Caco-2 (cell line): ENCODE measurements at regions not wholly inside any gene's neighbourhood (a gene's known extent, or its start where the extent isn't known, plus 50 kb on each side); places are given as distances from the start of the nearest gene placed in this dataset.
"Not testable (repeated sequence)": the region's sequence is repeated elsewhere in the genome, so short reads cannot be mapped to it uniquely, and the experiment has no call there.

Source experiments
- BruUV-seq: library from RNA; stranded (reverse); fragments of 400-500 nt; replicated peaks from 2 replicates; lab custom pipeline; 2021; lab: Mats Ljungman, UMichigan
- CTCF ChIA-PET: fragments of 300-600 bp; sonication (Branson Sonifier 250); formaldehyde crosslinking; loops from one replicate; lab custom pipeline; 2022; ENCODE audit warnings: antibody characterized with exemption; lab: Charles Lee
- POLR2A ChIA-PET: fragments of 300-600 bp; sonication (Branson Sonifier 250); formaldehyde crosslinking; loops from one replicate; lab custom pipeline; 2022; ENCODE audit warnings: antibody characterized with exemption; lab: Charles Lee
- DNase-seq, 2 experiments: peaks; one replicate each; pipeline versions ENCODE4 v3.0.0 to v3.0.0-alpha.2; 2020 to 2022
- H3K27me3 ChIP-seq: replicated peaks from 2 replicates; pipeline ENCODE4 v1.6.0; 2011; ENCODE audit warnings: low read length; ENCODE audit not compliant: control insufficient read depth, insufficient read depth
- H3K36me3 ChIP-seq: 2 replicates; pipeline ENCODE4 v1.5.1; 2011; ENCODE audit warnings: low read length; ENCODE audit not compliant: control insufficient read depth, insufficient read depth
- H3K4me1 ChIP-seq: fragments of 250-450 bp; sonication (Bioruptor Pico); 2 replicates; pipeline ENCODE4 v1.5.1; 2020; ENCODE audit warnings: mild to moderate bottlenecking
- H3K4me3 ChIP-seq: 2 replicates; pipeline ENCODE4 v1.5.1; 2011; ENCODE audit warnings: low read depth, mild to moderate bottlenecking, control low read depth, low read length
- H3K9me3 ChIP-seq: fragments of 250-450 bp; sonication (Bioruptor Pico); 2 replicates; pipeline ENCODE4 v1.5.1; 2020; ENCODE audit warnings: mild to moderate bottlenecking, moderate library complexity
- H3K27ac Mint-ChIP-seq: one replicate; pipeline ENCODE4 v1.8.0; 2022; ENCODE audit warnings: mixed read lengths; ENCODE audit not compliant: unreplicated experiment
- H3K27me3 Mint-ChIP-seq: one replicate; pipeline ENCODE4 v1.8.0; 2022; ENCODE audit warnings: mixed read lengths; ENCODE audit not compliant: insufficient read depth, unreplicated experiment
- H3K36me3 Mint-ChIP-seq: one replicate; pipeline ENCODE4 v1.8.0; 2022; ENCODE audit warnings: mild to moderate bottlenecking, mixed read lengths; ENCODE audit not compliant: insufficient read depth, unreplicated experiment
- H3K4me1 Mint-ChIP-seq: one replicate; pipeline ENCODE4 v1.8.0; 2022; ENCODE audit warnings: low read depth, mixed read lengths; ENCODE audit not compliant: unreplicated experiment
- H3K4me3 Mint-ChIP-seq: one replicate; pipeline ENCODE4 v1.8.0; 2022; ENCODE audit warnings: mild to moderate bottlenecking, moderate library complexity, mixed read lengths; ENCODE audit not compliant: unreplicated experiment
- H3K9me3 Mint-ChIP-seq: one replicate; pipeline ENCODE4 v1.8.0; 2022; ENCODE audit warnings: mixed read lengths; ENCODE audit not compliant: unreplicated experiment
- CTCF ChIP-seq, 2 experiments: fragments of 200-600 bp in 1 of 2; IDR thresholded peaks; 1 replicate in 1 of 2; 2 replicates in 1 of 2; pipeline versions ENCODE4 v1.5.1 to v1.8.0; 2011 to 2022; ENCODE audit warnings: antibody characterized with exemption in 1 of 2, control low read depth in 1 of 2, inconsistent platforms in 1 of 2, low read depth in 1 of 2, low read length in 1 of 2, mild to moderate bottlenecking in 1 of 2, moderate library complexity in 1 of 2; ENCODE audit not compliant: insufficient read depth in 1 of 2, severe bottlenecking in 1 of 2, unreplicated experiment in 1 of 2
- intact Hi-C: fragments of 100-400 bp; cut with micrococcal nuclease; formaldehyde crosslinking; loops from one replicate; pipeline ENCODE4 v1.10.0; 2022; ENCODE audit not compliant: unreplicated experiment

GRCh38 chr6:103715269-103715668 is 1144.5 kb downstream of the HACE1 start:
- ChIA-PET CTCF (no interaction called here), POLR2A (no interaction called here)
- H3K4me1 Mint-ChIP-seq, result no peaks in the 10 kb centered on the region
- no peak overlapping the region for H3K27ac Mint-ChIP-seq
- H3K9me3 Mint-ChIP-seq, result no peaks in the 10 kb centered on the region
- Histone ChIP-seq H3K4me3 (no peak overlapping the region), H3K4me1 (no peaks in the 10 kb centered on the region), H3K36me3 (no peaks in the 10 kb centered on the region), H3K9me3 (no peaks in the 10 kb centered on the region), H3K27me3 (no peaks in the 10 kb centered on the region)
- intact Hi-C loops, result no loop called here
- no peak for DNase-seq
- TF ChIP-seq CTCF (IDR thresholded peaks at IDR 0.05; ENCODE audit: insufficient read depth in 1 of 2, low read depth in 1 of 2, low read length in 1 of 2, severe bottlenecking in 1 of 2, unreplicated experiment in 1 of 2), result no peak
- H3K4me3 Mint-ChIP-seq, result no peak overlapping the region
- no TSS peak for BruUV-seq
- H3K27me3 Mint-ChIP-seq, result no peaks in the 10 kb centered on the region
- no peaks in the 10 kb centered on the region for H3K36me3 Mint-ChIP-seq

GRCh38 chr6:103709236-103709635 is 1150.5 kb downstream of the HACE1 start:
- DNase-seq, intact Hi-C loops, H3K27me3 Mint-ChIP-seq, H3K4me3 Mint-ChIP-seq, CTCF ChIA-PET, BruUV-seq, H3K27ac Mint-ChIP-seq, H3K4me1 ChIP-seq, H3K36me3 Mint-ChIP-seq, H3K27me3 ChIP-seq, H3K36me3 ChIP-seq, H3K4me3 ChIP-seq, H3K4me1 Mint-ChIP-seq, H3K9me3 Mint-ChIP-seq, POLR2A ChIA-PET, H3K9me3 ChIP-seq: not testable (repeated sequence)

GRCh38 chr6:103707596-103708325 is 1152.0 kb downstream of the HACE1 start:
- H3K4me1 ChIP-seq, result no peaks in the 10 kb centered on the region
- no TSS peak for BruUV-seq
- ChIA-PET POLR2A (no interaction called here), CTCF (no interaction called here)
- no peaks in the 10 kb centered on the region for H3K9me3 ChIP-seq
- Mint-ChIP-seq H3K4me3 (no peak overlapping the region), H3K36me3 (no peaks in the 10 kb centered on the region), H3K4me1 (no peaks in the 10 kb centered on the region), H3K9me3 (no peaks in the 10 kb centered on the region), H3K27me3 (no peaks in the 10 kb centered on the region), H3K27ac (no peak overlapping the region)
- intact Hi-C loops, result no loop called here
- no peak for DNase-seq
- no peak for TF ChIP-seq CTCF (IDR thresholded peaks at IDR 0.05; ENCODE audit: insufficient read depth in 1 of 2, low read depth in 1 of 2, low read length in 1 of 2, severe bottlenecking in 1 of 2, unreplicated experiment in 1 of 2)
- H3K27me3 ChIP-seq, result no peaks in the 10 kb centered on the region
- H3K36me3 ChIP-seq, result no peaks in the 10 kb centered on the region
- no peak overlapping the region for H3K4me3 ChIP-seq
